ENCODE measurements at regions not wholly inside any gene's neighbourhood (a gene's known extent, or its start where the extent isn't known, plus 50 kb on each side); places are given as distances from the start of the nearest gene placed in this dataset.

- Histone ChIP-seq H3K9me3 (no peaks in the 10 kb centered on the region), H3K4me3 (ENCODE audit: low read depth, low read length) (no peak overlapping the region), H3K4me1 (no peaks in the 10 kb centered on the region), H3K36me3 (ENCODE audit: control insufficient read depth, insufficient read depth, low read length) (no peaks in the 10 kb centered on the region), H3K27me3 (replicated peaks; ENCODE audit: control insufficient read depth, insufficient read depth, low read length) (no peaks in the 10 kb centered on the region)
- Mint-ChIP-seq H3K27ac (ENCODE audit: unreplicated experiment) (no peak overlapping the region), H3K4me3 (ENCODE audit: unreplicated experiment) (no peak overlapping the region), H3K9me3 (ENCODE audit: unreplicated experiment) (no peaks in the 10 kb centered on the region), H3K36me3 (ENCODE audit: insufficient read depth, unreplicated experiment) (no peaks in the 10 kb centered on the region), H3K4me1 (ENCODE audit: low read depth, unreplicated experiment) (peaks cover 7% of the 10 kb centered on the region), H3K27me3 (ENCODE audit: insufficient read depth, unreplicated experiment) (no peaks in the 10 kb centered on the region)
- ChIA-PET POLR2A (no interaction called here), CTCF (no interaction called here)
- no peak for TF ChIP-seq CTCF (IDR thresholded peaks at IDR 0.05; ENCODE audit: insufficient read depth in 1 of 2, low read depth in 1 of 2, low read length in 1 of 2, severe bottlenecking in 1 of 2, unreplicated experiment in 1 of 2)
- intact Hi-C loops (cut with micrococcal nuclease; ENCODE audit: unreplicated experiment), result loop anchor here (5.0 kb wide), 1 partner anchor 428 kb away; no protein-coding TSS in a partner anchor
- no peak for DNase-seq
- BruUV-seq (replicated peaks), result no TSS peak
Measured at GRCh38 chr15:85298941-85299340, 81.5 kb upstream of the AKAP13 start.

- H3K27me3 ChIP-seq (replicated peaks; ENCODE audit: control insufficient read depth, insufficient read depth, low read length), result no peaks in the 10 kb centered on the region
- intact Hi-C loops (cut with micrococcal nuclease; ENCODE audit: unreplicated experiment), result no loop called here
- Mint-ChIP-seq H3K9me3 (ENCODE audit: unreplicated experiment) (no peaks in the 10 kb centered on the region), H3K36me3 (ENCODE audit: insufficient read depth, unreplicated experiment) (no peaks in the 10 kb centered on the region), H3K4me3 (ENCODE audit: unreplicated experiment) (no peak overlapping the region), H3K27ac (ENCODE audit: unreplicated experiment) (no peak overlapping the region), H3K27me3 (ENCODE audit: insufficient read depth, unreplicated experiment) (no peaks in the 10 kb centered on the region), H3K4me1 (ENCODE audit: low read depth, unreplicated experiment) (peaks cover 4% of the 10 kb centered on the region)
- POLR2A ChIA-PET, result no interaction called here
- DNase-seq, result no peak
- no peaks in the 10 kb centered on the region for H3K4me1 ChIP-seq
- TF ChIP-seq CTCF (IDR thresholded peaks at IDR 0.05; ENCODE audit: insufficient read depth in 1 of 2, low read depth in 1 of 2, low read length in 1 of 2, severe bottlenecking in 1 of 2, unreplicated experiment in 1 of 2), result no peak
- no peaks in the 10 kb centered on the region for H3K36me3 ChIP-seq (ENCODE audit: control insufficient read depth, insufficient read depth, low read length)
- H3K9me3 ChIP-seq, result no peaks in the 10 kb centered on the region
- CTCF ChIA-PET, result no interaction called here
- no peak overlapping the region for H3K4me3 ChIP-seq (ENCODE audit: low read depth, low read length)
- BruUV-seq (replicated peaks), result no TSS peak
Measured at GRCh38 chr15:85302271-85302670, 78.1 kb upstream of the AKAP13 start.

- H3K27me3 ChIP-seq (replicated peaks; ENCODE audit: control insufficient read depth, insufficient read depth, low read length), result no peaks in the 10 kb centered on the region
- ChIA-PET CTCF (no interaction called here), POLR2A (no interaction called here)
- Mint-ChIP-seq H3K4me1 (ENCODE audit: low read depth, unreplicated experiment) (no peaks in the 10 kb centered on the region), H3K36me3 (ENCODE audit: insufficient read depth, unreplicated experiment) (no peaks in the 10 kb centered on the region), H3K9me3 (ENCODE audit: unreplicated experiment) (no peaks in the 10 kb centered on the region), H3K27ac (ENCODE audit: unreplicated experiment) (no peak overlapping the region), H3K4me3 (ENCODE audit: unreplicated experiment) (no peak overlapping the region), H3K27me3 (ENCODE audit: insufficient read depth, unreplicated experiment) (no peaks in the 10 kb centered on the region)
- intact Hi-C loops (cut with micrococcal nuclease; ENCODE audit: unreplicated experiment), result no loop called here
- H3K36me3 ChIP-seq (ENCODE audit: control insufficient read depth, insufficient read depth, low read length), result no peaks in the 10 kb centered on the region
- no peaks in the 10 kb centered on the region for H3K4me1 ChIP-seq
- no peak for TF ChIP-seq CTCF (IDR thresholded peaks at IDR 0.05; ENCODE audit: insufficient read depth in 1 of 2, low read depth in 1 of 2, low read length in 1 of 2, severe bottlenecking in 1 of 2, unreplicated experiment in 1 of 2)
- no peaks in the 10 kb centered on the region for H3K9me3 ChIP-seq
- no TSS peak for BruUV-seq (replicated peaks)
- H3K4me3 ChIP-seq (ENCODE audit: low read depth, low read length), result no peak overlapping the region
- no peak for DNase-seq
Measured at GRCh38 chr15:85305050-85305449, 75.4 kb upstream of the AKAP13 start.

All from Caco-2 (cell line).